Spleen (tissue), 11 donors: ENCODE measurements at regions not wholly inside any gene's neighbourhood (a gene's known extent, or its start where the extent isn't known, plus 50 kb on each side); places are given as distances from the start of the nearest gene placed in this dataset.

Experiments used
- DNase-seq: peaks from one replicate; pipeline ENCODE4 v3.0.0-alpha.2; 2020
- H3K27ac ChIP-seq, 8 donors: fragments of 200-600 bp; sonication (generic) in 7 of 8; 1 replicate in 4 of 8; 2 replicates in 4 of 8; pipeline versions ENCODE4 v1.5.0 to v1.8.0; 2016 to 2021; ENCODE audit warnings: inconsistent platforms in 4 of 8, mild to moderate bottlenecking in 4 of 8, moderate library complexity in 1 of 8
- H3K27me3 ChIP-seq, 7 donors: fragments of 200-600 bp; sonication (generic) in 6 of 7; replicated peaks in 1 of 7; 1 replicate in 4 of 7; 2 replicates in 3 of 7; pipeline versions ENCODE4 v1.5.0 to v1.8.0; 2016 to 2021; ENCODE audit warnings: inconsistent platforms in 3 of 7, mild to moderate bottlenecking in 1 of 7
- H3K36me3 ChIP-seq, 6 donors: fragments of 200-600 bp; sonication (generic) in 5 of 6; 1 replicate in 4 of 6; 2 replicates in 2 of 6; pipeline versions ENCODE4 v1.5.0 to v1.8.0; 2016 to 2021; ENCODE audit warnings: inconsistent platforms in 2 of 6
- H3K4me1 ChIP-seq, 6 donors: fragments of 200-600 bp; sonication (generic) in 5 of 6; 1 replicate in 3 of 6; 2 replicates in 3 of 6; pipeline versions ENCODE4 v1.5.0 to v1.8.0; 2016 to 2021; ENCODE audit warnings: inconsistent platforms in 3 of 6
- H3K4me3 ChIP-seq, 8 donors: fragments of 200-600 bp; sonication (generic) in 7 of 8; 1 replicate in 4 of 8; 2 replicates in 4 of 8; pipeline versions ENCODE4 v1.5.0 to v1.8.0; 2016 to 2021; ENCODE audit warnings: inconsistent platforms in 4 of 8, mild to moderate bottlenecking in 4 of 8, moderate library complexity in 2 of 8
- H3K9me3 ChIP-seq, 8 donors: fragments of 200-600 bp; sonication (generic) in 7 of 8; 1 replicate in 4 of 8; 2 replicates in 4 of 8; pipeline versions ENCODE4 v1.5.0 to v1.8.0; 2016 to 2021; ENCODE audit warnings: inconsistent platforms in 4 of 8
- POLR2A ChIP-seq, 3 donors: fragments of 450-650 bp; IDR thresholded peaks; one replicate each; pipeline ENCODE4 v1.5.1; 2017; ENCODE audit warnings: antibody characterized with exemption in 3 of 3, mild to moderate bottlenecking in 1 of 3
- POLR2AphosphoS5 ChIP-seq, 3 donors: sonication (generic); formaldehyde crosslinking; IDR thresholded peaks; one replicate each; pipeline ENCODE4 v1.5.1; 2017; ENCODE audit warnings: antibody characterized with exemption in 3 of 3
- WGBS, 5 donors: extraction: QIAGEN DNeasy Blood & Tissue Kit in 3 of 5; methylation state at CpG; one replicate each; pipeline versions ENCODE4 v1.1.5 to v1.1.7; 2013 to 2018; 5-methylcytosine and 5-hydroxymethylcytosine counted together
- intact Hi-C: fragments of 100-400 bp; cut with DNase I; formaldehyde crosslinking; loops from one replicate; pipeline ENCODE4 v1.15.0; 2023; ENCODE audit warnings: low total_unique reads
- TF ChIP-seq, protein P1 (sequence below), 11 experiments: fragments of 200-600 bp in 7 of 11; fragments of 450-650 bp in 4 of 11; sonication (generic) in 4 of 11; IDR thresholded peaks in 8 of 11; conservative IDR thresholded peaks in 3 of 11; 1 replicate in 7 of 11; 2 replicates in 4 of 11; pipeline versions ENCODE4 v1.4.0 to v1.8.0; 2016 to 2021; ENCODE audit warnings: antibody characterized with exemption in 11 of 11, inconsistent platforms in 4 of 11, mild to moderate bottlenecking in 1 of 11
- donor health status: healthy with polysubstance abuse.
- donor health status: DM: no; HTN: no; CAD: no; lungs with moderate emphysema.
- donor health status: DM: no; HTN: no; CAD: no.
- donor health status: Bipolar disorder and iron deficiency.
- donor health status: healthy.
- donor health status: DM: no; HTN: no; CAD: no.
- donor health status: DM: yes; HTN: yes; CAD: no.

DNA sequence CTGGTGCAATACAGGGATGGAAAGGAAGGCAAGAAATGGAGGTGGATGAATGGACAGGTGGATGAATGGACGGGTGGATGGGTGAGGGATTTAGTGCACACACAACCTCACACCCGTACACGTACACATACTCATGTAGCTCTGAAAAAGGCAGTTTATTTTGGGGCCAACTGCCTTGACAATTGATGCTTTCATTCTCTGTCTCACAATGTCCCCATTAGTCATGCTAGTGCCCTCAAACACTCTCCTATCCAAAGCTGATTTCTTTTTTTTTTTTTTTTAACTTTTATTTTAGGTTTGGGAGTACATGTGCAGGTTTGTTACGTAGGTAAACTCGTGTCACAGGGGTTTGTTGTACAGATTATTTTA, 495.0 kb downstream of the DMAC1 start:
- Histone ChIP-seq H3K27me3 (peaks cover 0 to 18% (median 0%) of the 10 kb centered on the region in 7 donors), H3K4me1 (no peaks in the 10 kb centered on the region), H3K27ac (no peak overlapping the region), H3K36me3 (no peaks in the 10 kb centered on the region), H3K4me3 (no peak overlapping the region), H3K9me3 (peaks cover 0 to 24% (median 20%) of the 10 kb centered on the region in 8 donors)
- no peak for DNase-seq
- TF ChIP-seq POLR2AphosphoS5 (IDR thresholded peaks at IDR 0.05) (no peak), POLR2A (IDR thresholded peaks at IDR 0.05) (no peak)
- TF ChIP-seq, protein P1, sequence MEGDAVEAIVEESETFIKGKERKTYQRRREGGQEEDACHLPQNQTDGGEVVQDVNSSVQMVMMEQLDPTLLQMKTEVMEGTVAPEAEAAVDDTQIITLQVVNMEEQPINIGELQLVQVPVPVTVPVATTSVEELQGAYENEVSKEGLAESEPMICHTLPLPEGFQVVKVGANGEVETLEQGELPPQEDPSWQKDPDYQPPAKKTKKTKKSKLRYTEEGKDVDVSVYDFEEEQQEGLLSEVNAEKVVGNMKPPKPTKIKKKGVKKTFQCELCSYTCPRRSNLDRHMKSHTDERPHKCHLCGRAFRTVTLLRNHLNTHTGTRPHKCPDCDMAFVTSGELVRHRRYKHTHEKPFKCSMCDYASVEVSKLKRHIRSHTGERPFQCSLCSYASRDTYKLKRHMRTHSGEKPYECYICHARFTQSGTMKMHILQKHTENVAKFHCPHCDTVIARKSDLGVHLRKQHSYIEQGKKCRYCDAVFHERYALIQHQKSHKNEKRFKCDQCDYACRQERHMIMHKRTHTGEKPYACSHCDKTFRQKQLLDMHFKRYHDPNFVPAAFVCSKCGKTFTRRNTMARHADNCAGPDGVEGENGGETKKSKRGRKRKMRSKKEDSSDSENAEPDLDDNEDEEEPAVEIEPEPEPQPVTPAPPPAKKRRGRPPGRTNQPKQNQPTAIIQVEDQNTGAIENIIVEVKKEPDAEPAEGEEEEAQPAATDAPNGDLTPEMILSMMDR (IDR thresholded peaks at IDR 0.05 in 8 of 11, conservative IDR thresholded peaks at IDR 0.05 in 3 of 11) = no peak
- 69 to 90% (median 82%) methylated on average over 5 of the region's 5 CpGs for WGBS, 5 donors
- intact Hi-C loops = no loop called here

DNA sequence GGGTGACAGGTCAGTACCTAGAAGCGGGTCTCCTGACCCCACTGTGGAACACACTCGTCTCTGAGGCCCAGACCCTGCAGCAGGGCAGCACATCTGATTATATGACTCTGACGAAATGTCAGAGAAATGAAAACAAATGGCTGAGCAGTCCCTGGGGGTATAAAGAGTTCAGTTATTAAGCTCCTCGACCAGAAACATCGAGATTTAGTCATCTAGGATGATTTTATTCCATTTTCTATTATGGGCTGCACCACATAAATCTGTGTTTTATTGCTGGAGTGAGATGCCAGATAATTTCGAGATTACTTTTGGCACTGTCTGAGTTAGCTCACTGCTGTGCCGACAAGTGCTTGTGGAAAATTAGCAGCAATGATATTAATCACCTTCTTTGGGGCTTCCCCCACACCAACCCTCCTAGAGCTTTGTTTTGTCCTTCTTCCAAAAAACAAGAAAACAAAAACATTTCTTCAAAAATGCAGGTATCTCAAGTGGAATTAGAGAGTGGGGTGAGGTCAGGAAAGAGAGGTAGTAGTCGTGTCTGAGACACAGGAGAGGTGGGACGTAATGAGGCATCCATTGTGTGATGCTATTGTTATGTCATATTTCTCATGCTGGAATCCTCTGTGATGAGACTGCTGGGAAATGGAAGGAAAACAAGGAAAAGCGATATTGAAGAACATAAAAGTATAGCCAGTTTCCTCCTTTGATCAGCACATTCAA, 495.5 kb downstream of the DMAC1 start:
- intact Hi-C loops = no loop called here
- no peak overlapping the region for H3K27ac ChIP-seq

DNA sequence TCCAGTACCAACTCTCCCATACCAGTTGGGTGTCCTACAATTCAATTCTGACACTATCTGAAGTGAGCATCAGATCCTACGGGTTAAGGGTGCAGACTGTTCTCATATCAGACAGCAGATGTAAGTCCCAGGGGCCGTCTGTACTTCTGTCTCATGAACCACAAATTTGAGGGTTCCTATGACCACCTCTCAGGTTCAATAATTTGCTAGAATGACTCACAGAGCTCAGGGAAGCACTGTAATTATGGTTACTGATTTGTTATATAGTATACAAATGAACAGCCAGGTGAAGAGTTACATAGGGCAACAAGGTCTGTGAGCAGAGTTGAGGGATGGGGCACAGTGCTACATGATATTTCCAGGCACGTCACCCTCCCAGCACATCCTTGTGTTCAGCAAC, 499.1 kb downstream of the DMAC1 start:
- 75 to 85% (median 78%) methylated on average over 3 of the region's 3 CpGs for WGBS, 5 donors
- no peaks in the 10 kb centered on the region for H3K4me1 ChIP-seq
- intact Hi-C loops = no loop called here
- no peak overlapping the region for H3K4me3 ChIP-seq
- H3K27ac ChIP-seq = no peak overlapping the region
- no peaks in the 10 kb centered on the region for H3K36me3 ChIP-seq
- TF ChIP-seq POLR2A (IDR thresholded peaks at IDR 0.05) = no peak
- TF ChIP-seq, protein P1 (IDR thresholded peaks at IDR 0.05 in 8 of 11, conservative IDR thresholded peaks at IDR 0.05 in 3 of 11) = no peak
- TF ChIP-seq POLR2AphosphoS5 (IDR thresholded peaks at IDR 0.05) = no peak
- peaks cover 0 to 16% (median 0%) of the 10 kb centered on the region in 7 donors for H3K27me3 ChIP-seq
- peaks cover 0 to 6% (median 0%) of the 10 kb centered on the region in 8 donors for H3K9me3 ChIP-seq
- no peak for DNase-seq

More for the DNA sequence above, 495.5 kb downstream of the DMAC1 start:
- Histone ChIP-seq H3K36me3 (no peaks in the 10 kb centered on the region), H3K4me3 (no peak overlapping the region), H3K27me3 (peaks cover 0 to 21% (median 0%) of the 10 kb centered on the region in 7 donors), H3K9me3 (peaks cover 0 to 19% (median 15%) of the 10 kb centered on the region in 8 donors), H3K4me1 (no peaks in the 10 kb centered on the region)
- TF ChIP-seq, protein P1 (IDR thresholded peaks at IDR 0.05 in 8 of 11, conservative IDR thresholded peaks at IDR 0.05 in 3 of 11) = no peak
- TF ChIP-seq POLR2AphosphoS5 (IDR thresholded peaks at IDR 0.05) (no peak), POLR2A (IDR thresholded peaks at IDR 0.05) (no peak)
- DNase-seq = no peak
- 60 to 78% (median 71%) methylated on average over 10 of the region's 10 CpGs for WGBS, 5 donors

DNA sequence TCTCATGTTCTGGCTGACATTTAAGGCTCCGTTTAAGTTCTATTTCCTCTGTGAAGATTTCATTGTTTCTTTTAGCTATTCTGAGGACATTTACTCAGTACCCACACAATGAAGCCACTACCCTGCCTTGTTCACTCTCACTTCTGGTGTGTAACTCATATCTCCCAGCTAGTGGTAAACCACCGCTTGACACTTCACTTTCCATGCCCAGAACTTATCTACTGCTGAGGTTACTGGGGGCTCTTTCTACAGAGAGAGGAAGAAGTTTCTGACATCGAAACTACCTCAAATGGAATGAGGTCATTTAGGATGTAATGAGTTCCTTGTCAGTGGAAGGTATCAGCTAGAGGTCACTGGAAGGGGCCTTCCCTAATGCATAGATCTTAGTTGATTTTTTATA, 501.5 kb downstream of the DMAC1 start:
- Histone ChIP-seq H3K4me1 (no peaks in the 10 kb centered on the region), H3K36me3 (no peaks in the 10 kb centered on the region), H3K9me3 (peaks cover 0 to 6% (median 0%) of the 10 kb centered on the region in 8 donors), H3K4me3 (no peak overlapping the region), H3K27me3 (peaks cover 0 to 20% (median 0%) of the 10 kb centered on the region in 7 donors), H3K27ac (no peak overlapping the region)
- DNase-seq = no peak
- intact Hi-C loops = no loop called here
- TF ChIP-seq POLR2AphosphoS5 (IDR thresholded peaks at IDR 0.05) (no peak), POLR2A (IDR thresholded peaks at IDR 0.05) (no peak)
- TF ChIP-seq, protein P1 (IDR thresholded peaks at IDR 0.05 in 8 of 11, conservative IDR thresholded peaks at IDR 0.05 in 3 of 11) = no peak
- WGBS, 5 donors = 13 to 36% (median 27%) methylated on average over 3 of the region's 3 CpGs
